OCI-LY7 (cell line): ENCODE measurements at regions not wholly inside any gene's neighbourhood (a gene's known extent, or its start where the extent isn't known, plus 50 kb on each side); places are given as distances from the start of the nearest gene placed in this dataset.

Source experiments
- EZH2phosphoT487 ChIP-seq: fragments of 200-600 bp; sonication (generic); IDR thresholded peaks from 2 replicates; pipeline ENCODE4 v1.6.1; 2018; ENCODE audit warnings: low read depth, borderline replicate concordance, mild to moderate bottlenecking, mixed run types, antibody characterized with exemption, low read length, moderate library complexity, mixed read lengths
- TF ChIP-seq, protein P1 (sequence below): fragments of 200-600 bp; sonication (generic); conservative IDR thresholded peaks from 2 replicates; pipeline ENCODE4 v1.5.1; 2014; ENCODE audit warnings: mild to moderate bottlenecking, antibody characterized with exemption, low read length, moderate library complexity, mixed read lengths

DNA sequence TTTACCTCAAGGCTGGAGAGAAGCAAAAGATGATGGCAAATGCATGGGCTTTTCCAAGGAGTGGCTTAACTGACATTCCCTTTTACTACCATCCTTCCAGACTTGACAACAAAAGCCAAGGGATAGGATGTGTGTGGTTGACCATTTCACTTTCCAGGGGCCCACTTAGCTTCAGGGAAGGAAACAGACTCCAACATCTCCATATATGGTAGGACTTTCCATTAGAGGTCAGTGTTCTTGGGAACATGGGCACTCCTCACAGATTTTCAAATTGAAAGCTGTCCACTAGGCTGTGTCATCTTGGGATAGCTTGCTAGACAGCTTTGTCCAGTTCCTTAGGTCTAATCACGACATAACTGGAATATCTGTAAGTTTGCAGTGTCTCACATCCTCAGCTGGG, 118.1 kb upstream of the NAMPT start:
- TF ChIP-seq, protein P1, sequence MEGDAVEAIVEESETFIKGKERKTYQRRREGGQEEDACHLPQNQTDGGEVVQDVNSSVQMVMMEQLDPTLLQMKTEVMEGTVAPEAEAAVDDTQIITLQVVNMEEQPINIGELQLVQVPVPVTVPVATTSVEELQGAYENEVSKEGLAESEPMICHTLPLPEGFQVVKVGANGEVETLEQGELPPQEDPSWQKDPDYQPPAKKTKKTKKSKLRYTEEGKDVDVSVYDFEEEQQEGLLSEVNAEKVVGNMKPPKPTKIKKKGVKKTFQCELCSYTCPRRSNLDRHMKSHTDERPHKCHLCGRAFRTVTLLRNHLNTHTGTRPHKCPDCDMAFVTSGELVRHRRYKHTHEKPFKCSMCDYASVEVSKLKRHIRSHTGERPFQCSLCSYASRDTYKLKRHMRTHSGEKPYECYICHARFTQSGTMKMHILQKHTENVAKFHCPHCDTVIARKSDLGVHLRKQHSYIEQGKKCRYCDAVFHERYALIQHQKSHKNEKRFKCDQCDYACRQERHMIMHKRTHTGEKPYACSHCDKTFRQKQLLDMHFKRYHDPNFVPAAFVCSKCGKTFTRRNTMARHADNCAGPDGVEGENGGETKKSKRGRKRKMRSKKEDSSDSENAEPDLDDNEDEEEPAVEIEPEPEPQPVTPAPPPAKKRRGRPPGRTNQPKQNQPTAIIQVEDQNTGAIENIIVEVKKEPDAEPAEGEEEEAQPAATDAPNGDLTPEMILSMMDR = no peak
- TF ChIP-seq EZH2phosphoT487 = no peak
